Islet of Langerhans (tissue), 1 donor: ENCODE measurements at regions not wholly inside any gene's neighbourhood (a gene's known extent, or its start where the extent isn't known, plus 50 kb on each side); places are given as distances from the start of the nearest gene placed in this dataset.
"Not testable (repeated sequence)": the region's sequence is repeated elsewhere in the genome, so short reads cannot be mapped to it uniquely, and the experiment has no call there.

Experiments
- FAIRE-seq: peaks from one replicate; lab custom pipeline; 2011; peaks lifted over from hg19 to GRCh38; lab: Jason Lieb, UNC

DNA sequence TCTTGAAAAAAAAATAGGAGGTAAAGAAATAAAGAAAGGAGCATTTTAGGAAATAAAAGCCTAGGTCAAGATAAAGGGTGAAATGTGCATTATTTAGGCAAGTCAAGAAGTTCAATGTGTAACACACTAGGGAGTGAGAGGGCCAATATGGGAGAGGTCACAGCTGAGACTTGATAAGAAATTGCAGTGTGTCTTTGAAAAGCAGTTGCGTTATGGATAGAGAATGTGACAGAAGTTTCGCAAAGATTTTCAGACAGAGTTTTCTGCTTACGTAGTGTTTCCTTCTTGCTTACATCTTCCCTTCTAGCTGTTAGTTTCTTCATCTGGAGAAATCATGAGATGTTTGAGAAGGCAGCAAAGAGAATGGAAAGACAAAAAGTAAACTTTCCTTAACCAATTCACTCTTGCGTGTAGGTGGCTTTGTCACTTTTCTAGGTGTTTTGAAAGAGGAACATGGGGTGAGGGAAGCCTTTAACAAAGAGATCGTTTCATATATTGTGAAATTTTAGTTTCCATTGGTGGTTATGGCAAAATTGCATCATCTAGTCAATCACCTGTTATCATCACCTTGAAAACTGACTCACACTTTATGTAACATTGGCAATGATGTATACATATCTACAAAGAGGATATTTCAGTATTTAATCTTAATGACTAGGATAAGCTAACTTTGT lies 975.5 kb downstream of the OLFM4 start:
- FAIRE-seq = no peak

DNA sequence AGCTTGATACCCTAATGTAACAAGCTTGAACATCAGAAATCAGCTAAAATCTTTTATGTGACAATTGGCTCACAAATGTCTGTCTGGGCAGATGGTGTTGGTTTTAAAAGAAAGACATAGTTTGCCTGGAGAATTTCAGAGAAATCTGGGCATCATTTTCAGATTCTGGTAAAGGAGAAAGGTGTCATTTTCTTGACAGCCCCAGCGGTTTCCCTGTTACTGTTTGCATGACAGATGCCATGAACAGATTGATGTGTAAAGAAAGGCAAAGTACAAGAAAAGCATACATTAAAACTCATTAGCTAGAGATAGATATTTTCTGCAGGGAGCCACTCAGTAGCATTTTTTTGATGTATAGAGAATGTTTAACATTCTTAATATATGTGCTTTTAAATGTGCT lies 987.9 kb downstream of the OLFM4 start:
- FAIRE-seq = no peak

DNA sequence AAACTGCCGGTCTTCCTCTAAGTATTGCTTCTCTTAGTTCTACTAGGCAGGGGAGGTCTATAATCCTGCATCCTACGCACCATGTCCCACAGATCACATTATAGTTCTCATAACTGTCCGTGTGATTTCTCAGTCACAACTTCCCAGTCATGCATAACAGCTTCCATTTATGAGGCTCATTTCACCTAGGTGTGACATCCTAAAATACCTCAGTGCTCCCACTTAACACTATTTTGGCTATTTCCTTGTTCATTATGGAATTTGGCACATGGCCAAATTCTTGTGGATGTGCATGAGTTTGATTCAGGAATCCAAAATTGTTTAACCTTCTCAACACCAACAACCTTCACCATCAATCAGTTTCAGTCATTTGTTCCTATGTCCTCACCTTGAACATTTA lies 989.9 kb downstream of the OLFM4 start:
- no peak for FAIRE-seq

DNA sequence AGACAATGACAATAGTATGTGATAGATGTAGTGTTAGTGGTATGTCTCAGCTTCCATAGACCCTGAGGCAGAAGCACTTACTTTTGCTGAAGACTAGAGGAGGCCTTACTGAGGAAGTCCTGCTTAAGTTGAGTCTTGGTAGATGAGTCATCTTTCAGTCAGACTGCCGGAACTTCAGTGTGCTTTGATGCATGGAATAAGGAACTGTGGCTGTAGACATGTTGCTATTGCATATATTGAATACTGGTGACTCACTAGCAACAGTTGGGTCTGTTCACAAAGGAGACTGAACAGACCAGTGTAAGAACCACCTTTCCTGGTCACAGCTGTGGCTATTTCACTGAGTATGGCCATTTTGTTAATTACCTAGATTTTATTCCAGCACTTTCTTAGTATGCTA lies 1000.6 kb downstream of the OLFM4 start:
- FAIRE-seq = no peak

DNA sequence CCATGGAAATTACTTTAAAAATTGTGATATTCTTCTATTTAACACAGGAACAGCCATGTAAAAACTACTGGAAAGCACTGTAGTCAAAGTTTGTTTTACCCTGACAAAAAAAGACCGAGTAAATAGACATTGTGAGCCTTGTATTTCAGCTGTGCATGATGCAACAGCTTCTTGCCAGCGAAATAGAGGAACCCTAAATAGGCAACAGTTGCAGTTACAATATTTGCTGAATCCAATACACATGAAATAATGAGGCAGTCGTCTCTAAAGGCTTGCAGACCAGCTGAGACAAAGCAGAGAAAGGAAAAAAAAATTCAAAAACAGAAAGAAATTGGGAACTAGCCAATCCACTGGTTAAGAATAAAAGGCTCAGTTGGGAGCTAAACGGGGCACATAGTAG lies 1001.1 kb downstream of the OLFM4 start:
- FAIRE-seq = no peak

DNA sequence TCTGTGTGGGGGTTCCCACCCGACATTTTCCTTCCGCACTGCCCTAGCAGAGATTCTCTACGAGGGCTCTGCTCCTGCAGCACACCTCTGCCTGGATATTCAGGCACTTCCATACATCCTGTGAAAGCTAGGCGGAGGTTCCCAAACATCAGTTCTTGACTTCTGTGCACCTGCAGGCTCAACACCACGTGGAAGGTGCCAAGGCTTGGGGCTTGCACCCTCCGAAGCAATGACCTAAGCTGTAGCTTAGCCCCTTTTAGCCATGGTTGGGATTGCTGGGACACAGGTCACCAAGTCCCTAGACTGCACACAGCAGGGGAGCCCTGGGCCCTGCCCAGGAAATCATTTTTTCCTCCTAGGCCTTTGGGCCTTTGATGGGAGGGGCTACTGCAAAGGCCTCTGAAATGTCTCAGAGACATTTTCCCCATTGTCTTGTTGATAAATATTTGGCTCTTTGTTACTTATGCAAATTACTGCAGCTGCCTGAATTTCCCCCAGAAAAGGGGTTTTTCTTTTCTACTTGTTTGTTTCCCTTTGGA lies 1004.8 kb downstream of the OLFM4 start:
- no peak for FAIRE-seq

DNA sequence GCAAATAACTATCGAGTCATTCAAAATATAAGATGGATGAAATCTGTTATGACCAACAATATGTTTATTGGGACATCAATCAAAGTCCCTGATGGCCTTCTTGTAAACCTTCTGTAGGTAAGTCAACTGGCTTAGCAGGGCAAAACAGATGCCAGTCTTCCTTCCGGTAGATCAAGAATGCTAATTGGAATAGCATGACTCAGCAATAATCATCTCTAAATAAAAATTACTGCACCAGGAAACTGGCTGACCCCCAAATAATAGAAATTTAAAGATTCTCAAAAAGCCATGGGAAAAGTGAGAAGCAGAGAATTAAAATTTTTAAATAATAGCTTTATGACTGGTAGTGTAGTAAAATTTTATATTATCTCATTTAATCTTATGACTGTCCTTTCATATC lies 1005.4 kb downstream of the OLFM4 start:
- no peak for FAIRE-seq

DNA sequence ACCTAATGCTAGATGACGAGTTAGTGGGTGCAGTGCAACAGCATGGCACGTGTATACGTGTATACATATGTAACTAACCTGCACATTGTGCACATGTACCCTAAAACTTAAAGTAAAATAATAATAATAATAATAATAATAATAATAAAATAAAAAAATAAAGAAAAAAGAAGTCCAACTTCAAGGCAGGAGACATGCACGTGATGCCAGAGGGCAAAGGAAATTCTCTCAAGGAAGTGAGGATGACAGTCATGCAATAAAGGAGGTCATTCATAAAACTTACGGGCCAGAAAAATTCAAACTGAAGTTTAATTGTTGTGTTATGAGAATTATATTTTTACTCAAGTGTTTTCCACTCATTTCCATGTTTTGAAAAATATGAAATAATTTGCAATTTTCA lies 1028.8 kb downstream of the OLFM4 start:
- FAIRE-seq = not testable (repeated sequence)

DNA sequence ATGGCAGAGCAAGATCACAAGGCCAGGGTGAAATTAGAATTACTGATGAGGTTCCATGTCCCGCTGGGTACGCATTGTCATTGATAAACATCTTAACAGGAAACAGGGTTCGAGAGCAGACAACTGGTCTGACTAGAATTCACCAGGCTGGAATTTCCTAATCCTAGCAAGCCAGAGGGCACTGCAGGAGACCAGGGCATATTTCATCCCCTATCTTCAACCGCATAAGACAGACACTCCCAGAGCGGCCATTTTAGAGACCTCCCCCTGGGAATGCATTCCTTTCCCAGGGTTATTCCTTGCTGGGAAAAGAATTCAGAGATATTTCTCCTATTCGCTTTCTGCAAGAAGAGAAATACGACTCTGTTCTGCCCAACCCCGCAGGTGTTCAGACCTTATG lies 1041.3 kb downstream of the OLFM4 start:
- not testable (repeated sequence) for FAIRE-seq

DNA sequence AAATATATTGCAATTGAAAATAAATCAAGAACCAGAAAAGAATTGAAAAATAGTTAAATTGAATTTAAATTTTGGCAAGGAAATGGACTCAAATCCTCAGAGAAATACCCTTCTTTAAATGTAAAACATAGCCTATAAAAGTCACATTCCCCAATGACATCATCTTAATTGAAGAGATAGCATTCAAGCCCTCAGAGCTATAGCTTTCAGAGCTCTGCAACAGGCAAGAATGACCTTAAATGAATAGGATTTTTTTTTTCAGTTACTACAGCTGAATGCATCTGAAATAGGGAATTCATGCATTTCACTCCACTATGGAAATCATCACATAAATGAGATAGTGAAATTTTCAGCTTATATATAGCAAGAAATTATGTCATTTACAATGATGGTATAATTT lies 1049.0 kb downstream of the OLFM4 start:
- no peak for FAIRE-seq

DNA sequence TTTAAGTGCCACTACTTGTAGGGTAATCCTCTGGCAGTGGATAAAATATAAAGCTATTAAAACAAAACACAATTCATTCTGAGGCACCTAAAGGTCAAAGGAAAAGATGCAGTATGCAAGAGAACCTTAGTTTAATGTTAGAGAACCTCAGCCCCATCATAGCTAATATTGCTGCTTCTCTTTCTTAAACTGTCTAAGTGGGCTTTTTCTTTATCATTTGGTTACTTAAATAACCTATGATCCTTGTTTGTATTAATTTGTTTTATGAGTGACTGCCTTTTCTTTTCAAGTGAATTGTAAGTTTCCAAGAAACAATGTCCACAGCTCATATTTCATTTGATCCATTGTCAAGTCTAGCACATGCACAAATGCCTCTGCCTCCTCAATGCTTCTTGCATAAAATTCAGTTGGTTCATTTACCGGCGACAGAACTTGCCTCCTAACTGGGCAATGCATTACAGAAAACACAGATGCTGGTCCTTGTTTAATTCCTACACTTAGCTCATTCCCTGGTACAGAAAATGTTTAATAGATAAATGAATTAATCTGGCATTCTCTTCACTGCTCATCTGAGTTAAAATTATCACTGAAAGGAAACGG lies 1049.8 kb downstream of the OLFM4 start:
- no peak for FAIRE-seq

DNA sequence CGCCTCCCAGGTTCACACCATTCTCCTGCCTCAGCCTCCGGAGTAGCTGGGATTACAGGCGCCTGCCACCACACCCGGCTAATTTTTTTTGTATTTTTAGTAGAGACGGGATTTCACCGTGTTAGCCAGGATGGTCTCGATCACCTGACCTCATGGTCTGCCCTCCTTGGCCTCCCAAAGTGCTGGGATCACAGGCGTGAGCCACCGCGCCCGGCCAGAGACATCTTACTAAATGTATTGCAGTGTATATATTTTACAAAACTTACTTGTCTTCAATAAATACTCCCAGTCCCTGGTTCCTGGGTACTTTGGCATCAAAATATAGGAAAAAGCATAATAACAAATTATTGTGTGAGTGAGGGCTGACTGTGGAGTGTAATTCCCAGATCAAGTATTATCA lies 1053.7 kb downstream of the OLFM4 start:
- FAIRE-seq = not testable (repeated sequence)

DNA sequence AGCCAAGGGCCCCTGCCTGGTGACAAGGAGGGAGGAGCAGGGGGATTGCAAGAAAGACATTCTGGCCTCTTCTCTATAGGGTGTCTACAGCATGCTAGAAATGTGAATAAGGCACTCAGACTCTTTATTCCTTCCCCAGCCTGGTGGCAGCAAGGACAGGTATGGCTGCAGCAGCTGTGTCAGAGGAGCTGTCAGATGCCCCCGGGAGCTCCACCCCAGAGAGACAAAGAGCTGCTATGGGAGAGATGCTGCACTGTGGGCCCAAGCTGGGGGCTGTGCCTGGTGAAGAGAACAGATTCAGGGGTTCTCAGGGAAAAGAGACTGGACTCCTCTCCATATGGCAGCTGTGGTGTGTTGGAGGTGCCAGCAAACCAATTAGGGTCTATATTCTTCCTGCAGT lies 1063.3 kb downstream of the OLFM4 start:
- FAIRE-seq = no peak

DNA sequence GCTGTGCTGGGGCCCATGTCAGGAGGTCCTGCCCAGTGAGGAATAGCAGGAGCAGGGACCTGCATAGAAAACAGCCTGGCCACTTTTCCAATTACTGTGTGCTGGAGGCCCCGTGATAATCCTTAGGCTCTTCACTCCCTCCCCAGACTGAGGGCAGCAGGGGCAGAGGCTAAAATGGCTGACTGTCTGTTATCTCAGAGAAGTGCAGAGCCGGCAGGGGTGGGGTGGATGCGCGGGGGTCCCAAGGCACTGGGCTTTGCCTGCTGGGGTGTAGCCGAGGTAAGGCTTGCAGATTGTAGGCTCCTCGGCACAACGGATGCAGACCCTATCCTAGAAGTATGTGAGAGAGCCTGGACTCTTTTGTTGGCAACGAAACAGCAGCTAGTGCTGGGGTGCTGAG lies 1064.1 kb downstream of the OLFM4 start:
- FAIRE-seq = no peak

DNA sequence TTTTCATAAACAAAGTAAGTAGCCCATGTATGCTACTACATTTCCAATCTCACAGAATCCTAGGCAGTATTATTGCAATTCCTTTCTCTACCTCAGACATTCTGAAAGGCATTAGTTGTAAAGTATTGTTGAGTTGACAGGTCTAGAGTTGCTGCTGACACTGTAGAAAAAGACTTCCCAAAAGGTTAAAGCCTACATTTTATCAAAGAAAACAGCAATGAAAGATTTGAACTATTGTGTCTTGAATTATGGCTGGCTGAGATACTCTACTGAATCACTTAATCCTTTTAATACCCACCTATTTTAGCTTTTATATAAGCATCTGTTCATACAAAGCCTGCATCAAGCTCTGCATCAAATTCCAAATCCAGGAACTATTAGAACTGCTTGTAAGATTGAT lies 1082.0 kb downstream of the OLFM4 start:
- FAIRE-seq = no peak

DNA sequence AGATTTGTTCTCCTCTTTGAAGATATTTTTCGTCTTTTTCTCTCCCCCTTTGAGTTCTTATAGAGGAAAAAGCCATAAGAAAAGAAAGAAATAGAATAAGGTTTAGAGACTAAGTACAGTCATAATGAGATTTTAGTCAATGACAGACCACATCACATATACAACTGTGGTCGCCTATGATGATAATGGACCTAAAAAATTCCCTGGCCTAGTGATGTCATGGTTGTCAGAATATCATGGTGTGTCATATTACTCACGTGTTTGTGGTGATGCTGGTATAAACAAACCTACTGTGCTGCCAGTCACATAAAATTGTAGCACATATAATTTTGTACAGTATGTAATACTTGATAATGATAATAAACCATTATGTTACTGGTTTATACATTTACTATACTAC lies 1096.1 kb downstream of the OLFM4 start:
- FAIRE-seq = no peak

DNA sequence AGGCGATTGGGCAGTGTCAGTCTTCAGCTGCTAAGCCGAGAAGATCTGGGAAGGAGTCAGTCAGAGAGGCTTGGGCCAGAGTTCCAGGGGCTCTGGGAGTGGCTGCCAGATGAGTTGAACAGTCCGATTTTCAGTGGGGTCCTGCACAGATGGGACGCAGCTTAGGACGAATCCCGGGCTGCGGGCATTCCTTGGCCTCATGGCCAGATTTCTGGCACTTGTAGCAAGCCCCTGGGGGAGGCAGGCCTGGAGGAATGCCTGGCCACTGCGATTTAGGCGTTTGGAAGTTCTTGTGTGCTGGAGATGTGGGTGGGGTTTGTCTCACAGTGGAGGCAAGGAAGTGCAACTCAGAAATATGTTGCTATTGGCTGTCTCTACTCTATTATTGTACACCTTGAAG lies 1102.3 kb downstream of the OLFM4 start:
- FAIRE-seq = not testable (repeated sequence)

DNA sequence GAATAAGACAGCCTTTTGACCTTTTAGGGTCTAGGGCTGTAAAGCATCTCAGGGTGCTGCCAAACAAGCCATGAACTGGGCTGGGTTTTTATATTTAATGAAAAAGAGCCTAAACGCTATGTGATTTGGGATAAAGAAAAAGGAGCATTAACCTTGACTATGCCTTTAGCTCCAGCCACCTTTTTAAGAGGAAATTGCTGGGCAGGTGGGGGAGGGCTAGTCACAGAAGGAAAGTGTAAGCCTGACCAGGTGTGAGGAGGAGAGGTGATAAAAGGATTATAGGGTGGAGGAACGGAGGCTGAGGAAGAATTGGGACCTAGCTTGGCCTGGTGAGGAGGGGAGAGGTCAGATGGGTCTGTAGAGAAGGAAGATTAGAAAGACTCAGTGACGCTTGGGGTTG lies 1102.8 kb downstream of the OLFM4 start:
- not testable (repeated sequence) for FAIRE-seq

DNA sequence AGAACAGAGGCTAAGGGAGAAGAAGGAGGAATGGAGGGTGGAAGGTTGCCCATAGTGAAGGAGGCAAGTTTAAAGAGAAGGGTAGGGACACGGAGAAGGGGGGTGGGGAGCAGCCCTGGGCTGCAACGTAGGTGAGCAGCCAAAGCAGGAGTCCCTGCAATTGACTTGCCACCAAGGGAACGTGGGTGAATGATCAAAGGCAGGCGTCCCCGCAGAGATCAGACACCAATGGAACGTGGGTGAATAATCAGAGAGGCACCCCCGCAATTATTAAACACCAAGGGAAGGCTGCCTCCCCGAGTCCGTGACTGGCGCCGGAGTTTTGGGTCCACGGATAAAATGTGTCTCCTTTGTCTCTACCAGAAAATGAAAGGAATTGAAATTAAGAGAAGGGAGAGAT lies 1103.5 kb downstream of the OLFM4 start:
- not testable (repeated sequence) for FAIRE-seq

DNA sequence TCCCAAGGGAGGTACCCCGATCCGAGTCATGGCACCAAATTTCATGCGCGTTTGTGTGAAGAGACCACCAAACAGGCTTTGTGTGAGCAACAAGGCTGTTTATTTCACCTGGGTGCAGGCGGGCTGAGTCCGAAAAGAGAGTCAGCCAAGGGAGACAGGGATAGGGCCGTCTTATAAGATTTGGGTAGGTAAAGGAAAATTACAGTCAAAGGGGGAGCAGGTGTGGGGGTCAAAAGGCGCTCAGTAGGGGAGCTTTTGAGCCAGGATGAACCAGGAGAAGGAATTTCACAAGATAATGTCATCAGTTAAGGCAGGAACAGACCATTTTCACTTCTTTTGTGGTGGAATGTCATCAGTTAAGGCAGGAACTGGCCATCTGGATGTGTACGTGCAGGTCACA lies 1104.1 kb downstream of the OLFM4 start:
- not testable (repeated sequence) for FAIRE-seq

DNA sequence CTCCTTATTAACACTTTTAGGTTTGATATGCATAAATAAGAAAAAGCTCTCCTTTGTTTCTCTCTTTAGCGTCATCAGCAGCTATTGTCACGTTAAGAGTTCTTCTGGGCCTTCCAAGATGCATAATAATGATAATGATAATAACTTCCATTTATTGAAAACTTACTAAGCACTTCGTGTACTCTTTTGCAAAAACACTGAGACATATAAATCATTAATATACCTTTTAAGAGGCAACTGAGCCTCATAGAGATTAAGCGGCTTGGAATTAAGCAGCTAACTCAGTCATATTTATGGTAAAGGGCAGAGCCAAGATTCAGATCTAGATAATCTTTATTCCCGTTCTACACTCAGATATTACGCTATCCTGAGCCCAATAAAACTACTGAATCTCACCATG lies 1105.1 kb downstream of the OLFM4 start:
- FAIRE-seq = no peak

DNA sequence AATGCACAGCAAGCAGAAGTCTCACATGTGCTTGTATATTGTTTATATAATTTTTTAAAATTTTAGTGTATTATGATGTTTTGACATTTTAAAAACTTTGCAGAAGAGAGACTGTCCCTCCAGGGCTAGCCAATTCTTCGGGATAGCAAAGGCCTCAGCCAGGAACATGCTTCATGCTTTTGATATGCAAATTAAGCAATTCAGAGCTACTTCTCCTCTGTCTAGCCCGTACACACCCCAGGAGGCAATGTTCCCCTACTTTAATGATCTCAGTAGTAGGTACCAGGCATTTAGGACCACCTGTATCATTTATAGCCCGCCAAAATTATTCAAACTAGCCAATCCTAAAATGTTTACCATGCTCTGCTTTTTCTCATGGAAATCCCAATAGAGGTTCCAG lies 1116.2 kb downstream of the OLFM4 start:
- FAIRE-seq = no peak

DNA sequence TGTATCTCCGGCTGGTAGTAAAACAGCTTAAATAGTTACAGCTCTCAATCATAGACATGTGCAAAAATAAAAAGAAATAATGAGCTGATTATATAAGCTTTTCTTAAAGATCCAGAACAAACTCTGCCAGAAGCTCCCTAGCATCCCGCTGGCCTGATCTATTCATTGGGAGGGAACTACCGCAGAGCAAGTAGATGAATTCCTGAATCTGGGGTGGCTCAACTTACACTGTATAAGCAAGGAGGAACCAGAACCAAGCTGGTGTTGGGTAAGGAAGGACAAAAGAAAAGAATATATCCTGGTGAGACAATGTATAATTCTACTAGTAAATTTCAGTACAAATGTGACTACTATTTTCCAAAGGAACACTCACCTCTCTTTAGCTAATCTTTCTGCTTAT lies 1122.2 kb downstream of the OLFM4 start:
- FAIRE-seq = no peak

DNA sequence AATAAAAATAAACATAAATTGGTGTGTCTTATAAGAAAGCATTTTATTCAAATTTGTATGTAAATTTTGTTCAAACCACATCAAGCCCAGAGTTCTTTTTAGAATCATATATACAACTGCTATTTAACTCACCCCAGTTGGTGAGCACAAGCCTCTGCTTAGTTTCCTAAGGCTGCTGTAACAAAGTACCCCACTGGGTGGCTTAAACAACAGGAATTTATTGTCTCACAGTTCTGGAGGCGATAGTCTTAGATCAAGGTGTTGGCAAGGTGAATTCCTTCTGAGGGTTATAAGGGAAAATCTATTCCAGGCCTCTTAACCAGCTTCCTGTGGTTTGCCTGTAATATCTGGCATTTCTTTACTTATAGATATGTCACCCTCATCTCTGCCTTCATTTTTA lies 1133.5 kb downstream of the OLFM4 start:
- no peak for FAIRE-seq
